Central memory CD8-positive, alpha-beta T cell (primary cell): ENCODE measurements at regions not wholly inside any gene's neighbourhood (a gene's known extent, or its start where the extent isn't known, plus 50 kb on each side); places are given as distances from the start of the nearest gene placed in this dataset.

Experiments used
- ATAC-seq: fragments of 150-1000 bp; cut with Tn5 transposase; replicated peaks from 2 replicates; pipeline ENCODE4 v1.10.0; 2022; ENCODE audit warnings: mild to moderate bottlenecking, moderate FRiP score, moderate number of reproducible peaks; ENCODE audit not compliant: poor library complexity, severe bottlenecking; ENCODE audit errors: extremely low read depth
- DNase-seq, 2 donors: peaks; one replicate each; pipeline ENCODE4 v3.0.0; 2021; ENCODE audit warnings: low spot score in 2 of 2
- H3K27ac Mint-ChIP-seq: one replicate; pipeline ENCODE4 v1.8.0; 2022; ENCODE audit warnings: low read depth, mild to moderate bottlenecking, moderate library complexity, mixed read lengths
- H3K27me3 Mint-ChIP-seq: one replicate; pipeline ENCODE4 v1.8.0; 2022; ENCODE audit warnings: mixed read lengths
- H3K36me3 Mint-ChIP-seq: one replicate; pipeline ENCODE4 v1.8.0; 2022; ENCODE audit warnings: mild to moderate bottlenecking, moderate library complexity, mixed read lengths; ENCODE audit not compliant: insufficient read depth
- H3K4me1 Mint-ChIP-seq: one replicate; pipeline ENCODE4 v1.8.0; 2022; ENCODE audit warnings: mixed read lengths
- H3K4me3 Mint-ChIP-seq: one replicate; pipeline ENCODE4 v1.8.0; 2022; ENCODE audit warnings: mild to moderate bottlenecking, moderate library complexity, mixed read lengths
- H3K9me3 Mint-ChIP-seq: one replicate; pipeline ENCODE4 v1.8.0; 2022; ENCODE audit warnings: mixed read lengths

- no peaks in the 10 kb centered on the region for H3K27me3 Mint-ChIP-seq
- no peak overlapping the region for H3K4me3 Mint-ChIP-seq
- H3K4me1 Mint-ChIP-seq = peaks cover 12% of the 10 kb centered on the region
- peaks cover 4% of the 10 kb centered on the region for H3K36me3 Mint-ChIP-seq
- no peak for DNase-seq
- peaks cover 8% of the 10 kb centered on the region for H3K9me3 Mint-ChIP-seq
- H3K27ac Mint-ChIP-seq = no peak overlapping the region
- peak; percentile 65 for ATAC-seq
These were observed 119.4 kb downstream of the MRPS6 start for GRCh38 chr21:34192646-34193285.

- Mint-ChIP-seq H3K9me3 (no peaks in the 10 kb centered on the region), H3K4me1 (peaks cover 15% of the 10 kb centered on the region)
- no peak for ATAC-seq
These were observed 122.0 kb downstream of the MRPS6 start for GRCh38 chr21:34195335-34195734.

GRCh38 chr21:34196996-34197395 lies 123.6 kb downstream of the MRPS6 start:
- ATAC-seq (no peak), DNase-seq (no peak)
- Mint-ChIP-seq H3K9me3 (no peaks in the 10 kb centered on the region), H3K27me3 (no peaks in the 10 kb centered on the region), H3K36me3 (peaks cover 4% of the 10 kb centered on the region), H3K27ac (no peak overlapping the region), H3K4me1 (peaks cover 21% of the 10 kb centered on the region), H3K4me3 (no peak overlapping the region)

More at GRCh38 chr21:34195335-34195734, 122.0 kb downstream of the MRPS6 start:
- Mint-ChIP-seq H3K27ac (no peak overlapping the region), H3K27me3 (no peaks in the 10 kb centered on the region), H3K36me3 (peaks cover 4% of the 10 kb centered on the region), H3K4me3 (no peak overlapping the region)
- no peak for DNase-seq

- no peaks in the 10 kb centered on the region for H3K9me3 Mint-ChIP-seq
- H3K36me3 Mint-ChIP-seq = peaks cover 5% of the 10 kb centered on the region
- ATAC-seq (no peak), DNase-seq (no peak)
- H3K27me3 Mint-ChIP-seq = no peaks in the 10 kb centered on the region
- no peak overlapping the region for H3K4me3 Mint-ChIP-seq
- peaks cover 21% of the 10 kb centered on the region for H3K4me1 Mint-ChIP-seq
- no peak overlapping the region for H3K27ac Mint-ChIP-seq
These were observed 124.2 kb downstream of the MRPS6 start for GRCh38 chr21:34197561-34197960.

GRCh38 chr21:34198231-34199120 lies 125.1 kb downstream of the MRPS6 start:
- peak overlapping the region; percentile 6 for H3K4me3 Mint-ChIP-seq
- no peaks in the 10 kb centered on the region for H3K9me3 Mint-ChIP-seq
- no peaks in the 10 kb centered on the region for H3K27me3 Mint-ChIP-seq
- H3K4me1 Mint-ChIP-seq = peaks cover 15% of the 10 kb centered on the region
- DNase-seq (no peak), ATAC-seq (no peak)
- H3K36me3 Mint-ChIP-seq = peaks cover 5% of the 10 kb centered on the region
- peak overlapping the region; percentile 9 for H3K27ac Mint-ChIP-seq

- no peaks in the 10 kb centered on the region for H3K27me3 Mint-ChIP-seq
- ATAC-seq = no peak
- H3K27ac Mint-ChIP-seq = peak overlapping the region; percentile 9
- no peaks in the 10 kb centered on the region for H3K9me3 Mint-ChIP-seq
- no peak for DNase-seq
- H3K4me3 Mint-ChIP-seq = peak overlapping the region; percentile 6
- peaks cover 15% of the 10 kb centered on the region for H3K4me1 Mint-ChIP-seq
- H3K36me3 Mint-ChIP-seq = peaks cover 7% of the 10 kb centered on the region
These were observed 125.9 kb downstream of the MRPS6 start for GRCh38 chr21:34199121-34199910.

GRCh38 chr21:34200288-34200905 lies 127.0 kb downstream of the MRPS6 start:
- H3K36me3 Mint-ChIP-seq = peaks cover 7% of the 10 kb centered on the region
- H3K27me3 Mint-ChIP-seq = no peaks in the 10 kb centered on the region
- H3K9me3 Mint-ChIP-seq = no peaks in the 10 kb centered on the region
- H3K27ac Mint-ChIP-seq = no peak overlapping the region
- DNase-seq (no peak), ATAC-seq (no peak)
- peaks cover 15% of the 10 kb centered on the region for H3K4me1 Mint-ChIP-seq
- H3K4me3 Mint-ChIP-seq = peak overlapping the region; percentile 80

- H3K27me3 Mint-ChIP-seq = no peaks in the 10 kb centered on the region
- DNase-seq (no peak), ATAC-seq (no peak)
- H3K4me3 Mint-ChIP-seq = peak overlapping the region; percentile 80
- peak overlapping the region; percentile 38 for H3K27ac Mint-ChIP-seq
- H3K9me3 Mint-ChIP-seq = no peaks in the 10 kb centered on the region
- H3K4me1 Mint-ChIP-seq = peaks cover 15% of the 10 kb centered on the region
- H3K36me3 Mint-ChIP-seq = peaks cover 5% of the 10 kb centered on the region
These were observed 127.6 kb downstream of the MRPS6 start for GRCh38 chr21:34201001-34201400.

- Mint-ChIP-seq H3K4me1 (peaks cover 15% of the 10 kb centered on the region), H3K36me3 (peaks cover 5% of the 10 kb centered on the region), H3K27me3 (no peaks in the 10 kb centered on the region), H3K27ac (peak overlapping the region; percentile 38), H3K4me3 (peak overlapping the region; percentile 80), H3K9me3 (no peaks in the 10 kb centered on the region)
- ATAC-seq = no peak
- DNase-seq = no peak
These were observed 128.1 kb downstream of the MRPS6 start for GRCh38 chr21:34201481-34201858.

GRCh38 chr21:34202553-34203372 lies 129.4 kb downstream of the MRPS6 start:
- no peak for DNase-seq
- no peak overlapping the region for H3K27ac Mint-ChIP-seq
- no peaks in the 10 kb centered on the region for H3K27me3 Mint-ChIP-seq
- peaks cover 15% of the 10 kb centered on the region for H3K4me1 Mint-ChIP-seq
- ATAC-seq = no peak
- H3K9me3 Mint-ChIP-seq = no peaks in the 10 kb centered on the region
- H3K4me3 Mint-ChIP-seq = peak overlapping the region; percentile 80
- H3K36me3 Mint-ChIP-seq = peaks cover 5% of the 10 kb centered on the region

- Mint-ChIP-seq H3K36me3 (peaks cover 5% of the 10 kb centered on the region), H3K4me3 (no peak overlapping the region), H3K4me1 (peaks cover 10% of the 10 kb centered on the region), H3K9me3 (no peaks in the 10 kb centered on the region), H3K27me3 (no peaks in the 10 kb centered on the region), H3K27ac (no peak overlapping the region)
- ATAC-seq = no peak
- no peak for DNase-seq
These were observed 130.6 kb downstream of the MRPS6 start for GRCh38 chr21:34203851-34204420.
